Transverse colon (tissue), 3 donors: ENCODE measurements at regions not wholly inside any gene's neighbourhood (a gene's known extent, or its start where the extent isn't known, plus 50 kb on each side); places are given as distances from the start of the nearest gene placed in this dataset.

Experiments
- POLR2A ChIP-seq: fragments of 450-650 bp; IDR thresholded peaks from one replicate; pipeline ENCODE4 v1.6.1; 2016; ENCODE audit warnings: antibody characterized with exemption, mild to moderate bottlenecking, moderate library complexity
- TF ChIP-seq, protein P1 (sequence below), 5 experiments: fragments of 200-600 bp in 3 of 5; fragments of 450-650 bp in 2 of 5; sonication (generic) in 3 of 5; IDR thresholded peaks; 1 replicate in 2 of 5; 2 replicates in 3 of 5; pipeline ENCODE4 v1.5.1; 2016 to 2017; ENCODE audit warnings: antibody characterized with exemption in 5 of 5, inconsistent platforms in 3 of 5, mild to moderate bottlenecking in 2 of 5, moderate library complexity in 1 of 5

DNA sequence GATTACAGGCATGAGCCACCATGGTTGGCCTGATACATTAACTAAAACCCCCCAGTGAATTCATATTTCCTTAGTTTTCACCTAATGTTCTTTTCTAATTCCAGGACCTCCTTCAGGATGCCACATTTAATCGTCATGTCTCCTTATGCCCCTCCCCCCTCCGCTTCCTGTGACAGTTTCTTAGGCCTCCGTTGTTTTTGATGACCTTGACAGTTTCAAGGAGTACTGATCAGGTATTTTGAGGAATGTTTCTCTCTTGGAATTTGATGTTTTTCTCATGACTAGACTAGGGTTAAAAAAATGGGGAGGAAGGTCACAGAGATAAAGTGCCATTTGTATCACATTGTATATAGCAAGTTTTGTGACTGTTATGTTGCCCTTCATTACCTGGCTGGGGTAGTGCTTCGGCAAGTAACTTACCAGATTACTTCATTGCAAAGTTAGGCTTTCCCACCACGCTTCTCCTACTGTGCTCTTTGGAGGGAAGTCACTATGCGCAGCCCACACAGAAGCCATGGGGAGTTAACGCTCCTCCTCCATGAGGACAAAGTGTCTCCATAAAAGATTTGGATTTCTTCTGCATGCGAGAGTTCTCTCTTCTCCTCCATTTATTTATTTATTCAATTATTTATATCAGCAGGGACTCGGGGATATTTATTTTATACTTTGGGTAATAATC lies 99.5 kb downstream of the NCR2 start:
- TF ChIP-seq, protein P1, sequence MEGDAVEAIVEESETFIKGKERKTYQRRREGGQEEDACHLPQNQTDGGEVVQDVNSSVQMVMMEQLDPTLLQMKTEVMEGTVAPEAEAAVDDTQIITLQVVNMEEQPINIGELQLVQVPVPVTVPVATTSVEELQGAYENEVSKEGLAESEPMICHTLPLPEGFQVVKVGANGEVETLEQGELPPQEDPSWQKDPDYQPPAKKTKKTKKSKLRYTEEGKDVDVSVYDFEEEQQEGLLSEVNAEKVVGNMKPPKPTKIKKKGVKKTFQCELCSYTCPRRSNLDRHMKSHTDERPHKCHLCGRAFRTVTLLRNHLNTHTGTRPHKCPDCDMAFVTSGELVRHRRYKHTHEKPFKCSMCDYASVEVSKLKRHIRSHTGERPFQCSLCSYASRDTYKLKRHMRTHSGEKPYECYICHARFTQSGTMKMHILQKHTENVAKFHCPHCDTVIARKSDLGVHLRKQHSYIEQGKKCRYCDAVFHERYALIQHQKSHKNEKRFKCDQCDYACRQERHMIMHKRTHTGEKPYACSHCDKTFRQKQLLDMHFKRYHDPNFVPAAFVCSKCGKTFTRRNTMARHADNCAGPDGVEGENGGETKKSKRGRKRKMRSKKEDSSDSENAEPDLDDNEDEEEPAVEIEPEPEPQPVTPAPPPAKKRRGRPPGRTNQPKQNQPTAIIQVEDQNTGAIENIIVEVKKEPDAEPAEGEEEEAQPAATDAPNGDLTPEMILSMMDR (IDR thresholded peaks at IDR 0.05) = no peak
- no peak for TF ChIP-seq POLR2A
